GM12891 (cell line): ENCODE measurements at regions not wholly inside any gene's neighbourhood (a gene's known extent, or its start where the extent isn't known, plus 50 kb on each side); places are given as distances from the start of the nearest gene placed in this dataset.

ENCODE experiments used
- POLR2A ChIP-seq: IDR thresholded peaks from 2 replicates; pipeline ENCODE4 v1.6.1; 2011; ENCODE audit warnings: low read depth, low read length, control low read depth
- TAF1 ChIP-seq: IDR thresholded peaks from 2 replicates; pipeline ENCODE4 v1.6.1; 2011; ENCODE audit warnings: low read depth, low read length, control low read depth

GRCh38 chr6:164563924-164564323 is 745.5 kb downstream of the C6orf118 start:
- TF ChIP-seq TAF1 (no peak), POLR2A (no peak)
